ENCODE measurements at regions not wholly inside any gene's neighbourhood (a gene's known extent, or its start where the extent isn't known, plus 50 kb on each side); places are given as distances from the start of the nearest gene placed in this dataset.

- TF ChIP-seq PHF21A (CRISPR knock-in tag; IDR thresholded peaks at IDR 0.05) (peak; percentile 53; the same call in 1 of the 2 replicates), ZNF343 (CRISPR knock-in tag; IDR thresholded peaks at IDR 0.05) (no peak), HMG20A (CRISPR knock-in tag; IDR thresholded peaks at IDR 0.05; ENCODE audit: borderline replicate concordance) (peak; percentile 42; the same call in 1 of the 2 replicates), ZNF317 (CRISPR knock-in tag; IDR thresholded peaks at IDR 0.05) (peak; percentile 83; the same call in 1 of the 2 replicates), ZNF792 (CRISPR knock-in tag; IDR thresholded peaks at IDR 0.05) (0 out of 2 replicates have a peak, but pooled peaks have one; percentile 12), ARID2 (CRISPR knock-in tag; IDR thresholded peaks at IDR 0.05; ENCODE audit: borderline replicate concordance) (peak; percentile 63; the same call in 1 of the 2 replicates), HNRNPL (IDR thresholded peaks at IDR 0.05; ENCODE audit: low read depth, low read length) (peak; percentile 97), ZNF138 (CRISPR knock-in tag; IDR thresholded peaks at IDR 0.05; ENCODE audit: low read depth) (no peak), RARA (CRISPR knock-in tag; IDR thresholded peaks at IDR 0.05) (peak; percentile 87), ZNF616 (CRISPR knock-in tag; IDR thresholded peaks at IDR 0.05; ENCODE audit: low read depth) (peak; percentile 63; the same call in 1 of the 2 replicates), CENPX (CRISPR knock-in tag; IDR thresholded peaks at IDR 0.05) (no peak), ZNF180 (CRISPR knock-in tag; IDR thresholded peaks at IDR 0.05; ENCODE audit: borderline replicate concordance, low read depth) (no peak), ZSCAN21 (CRISPR knock-in tag; IDR thresholded peaks at IDR 0.05; ENCODE audit: borderline replicate concordance) (peak; percentile 50; the same call in 1 of the 2 replicates), IKZF5 (CRISPR knock-in tag; IDR thresholded peaks at IDR 0.05) (peak; percentile 29; the same call in 1 of the 2 replicates), WIZ (CRISPR knock-in tag; IDR thresholded peaks at IDR 0.05) (peak; percentile 21; the same call in 1 of the 2 replicates), RXRB (CRISPR knock-in tag; IDR thresholded peaks at IDR 0.05; ENCODE audit: borderline replicate concordance) (peak; percentile 77), KDM2A (CRISPR knock-in tag; IDR thresholded peaks at IDR 0.05; ENCODE audit: borderline replicate concordance, low read depth) (0 out of 2 replicates have a peak, but pooled peaks have one; percentile 4), HNF4G (IDR thresholded peaks at IDR 0.05; ENCODE audit: borderline replicate concordance, low read depth, low read length) (no peak), HNF4G (CRISPR knock-in tag; IDR thresholded peaks at IDR 0.05; ENCODE audit: borderline replicate concordance, low read depth) (no peak; the same call in 1 of the 2 replicates), FOXA3 (CRISPR knock-in tag; IDR thresholded peaks at IDR 0.05) (peak; percentile 14; the same call in 1 of the 2 replicates), SCMH1 (CRISPR knock-in tag; IDR thresholded peaks at IDR 0.05; ENCODE audit: borderline replicate concordance) (no peak), ZNF768 (CRISPR knock-in tag; IDR thresholded peaks at IDR 0.05) (no peak), ZNF782 (CRISPR knock-in tag; IDR thresholded peaks at IDR 0.05; ENCODE audit: borderline replicate concordance) (no peak), ARID4A (CRISPR knock-in tag; IDR thresholded peaks at IDR 0.05; ENCODE audit: borderline replicate concordance) (peak; percentile 23), ZBTB20 (CRISPR knock-in tag; IDR thresholded peaks at IDR 0.05; ENCODE audit: borderline replicate concordance, low read depth) (peak; percentile 65; the same call in 1 of the 2 replicates)
Observed at GRCh38 chr6:43954311-43955131, 172.7 kb downstream of the MRPL14 start (continued).
